Urothelium cell line (cell line): ENCODE measurements at regions not wholly inside any gene's neighbourhood (a gene's known extent, or its start where the extent isn't known, plus 50 kb on each side); places are given as distances from the start of the nearest gene placed in this dataset.

Experiments used
- DNase-seq: peaks from one replicate; pipeline ENCODE4 v3.0.0; 2011; ENCODE audit warnings: low spot score, mixed read lengths
- FAIRE-seq: peaks from 2 replicates; lab custom pipeline; 2011; peaks lifted over from hg19 to GRCh38; lab: Jason Lieb, UNC

DNA sequence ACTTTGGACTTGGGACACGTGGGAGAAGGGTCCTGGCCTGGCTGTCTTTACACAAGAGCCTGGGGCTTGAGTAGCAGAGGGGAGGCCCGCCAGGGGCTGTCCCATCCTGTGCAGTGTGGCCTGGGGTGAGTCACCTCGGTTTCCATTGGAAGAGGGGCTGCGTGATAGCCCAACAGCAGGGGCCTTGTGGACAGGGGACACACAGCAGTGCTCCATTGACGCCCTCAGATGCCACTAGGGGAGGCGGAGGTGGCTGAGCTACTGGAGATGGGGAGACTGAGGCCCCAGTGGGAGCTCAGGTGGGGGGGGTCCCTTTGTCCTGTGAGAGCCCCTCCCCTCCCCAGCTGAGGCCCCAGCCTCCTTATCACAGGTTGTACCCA is 50.0 kb upstream of the RNU6ATAC start:
- no peak for FAIRE-seq

DNA sequence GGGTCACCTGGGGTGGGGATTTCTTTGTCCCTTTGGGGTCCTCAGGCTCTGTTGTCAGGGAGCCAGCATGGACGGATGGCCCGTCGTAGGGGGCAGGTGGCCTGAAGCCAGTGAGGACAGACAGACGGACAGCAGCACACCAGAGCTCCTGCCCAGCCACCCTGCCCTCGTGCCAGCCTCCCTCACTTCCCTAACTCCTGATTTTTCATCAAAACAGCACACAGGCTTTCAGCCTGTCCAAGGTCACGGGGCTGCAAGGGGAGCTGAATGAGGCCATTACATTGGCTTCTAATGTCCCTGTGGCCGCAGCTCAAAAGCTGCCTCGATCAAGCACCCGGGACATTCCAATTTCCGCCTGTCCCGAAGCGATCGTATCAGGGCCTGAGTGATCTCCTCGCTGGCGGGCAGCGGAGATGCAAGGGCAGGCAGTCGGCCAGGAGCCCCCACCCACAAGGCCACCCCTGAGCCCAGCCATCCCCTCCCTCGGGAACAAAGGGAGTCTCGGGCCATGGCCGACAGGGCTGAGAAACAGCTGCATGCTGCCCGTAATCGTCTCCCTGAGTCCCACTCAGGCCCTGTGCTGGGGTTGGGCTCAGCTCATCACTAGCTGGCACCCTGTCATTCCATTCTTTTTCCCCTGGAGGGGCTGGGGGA is 50.5 kb upstream of the RNU6ATAC start:
- no peak for DNase-seq

More for the DNA sequence above, 50.0 kb upstream of the RNU6ATAC start:
- no peak for DNase-seq

DNA sequence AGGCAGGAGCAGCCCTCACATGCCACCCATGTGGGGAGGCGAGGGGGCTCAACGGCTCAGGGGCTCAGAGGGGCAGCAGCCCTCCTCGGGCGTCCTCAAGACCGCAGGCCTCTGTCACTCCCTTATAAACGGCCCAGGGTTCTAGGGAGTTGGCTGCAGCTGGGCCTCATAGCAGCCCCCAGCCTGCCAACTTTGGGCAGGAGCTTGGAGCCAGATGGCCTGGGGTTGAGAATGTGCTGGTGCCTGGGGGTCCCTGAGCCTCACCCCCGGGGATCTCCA is 51.0 kb upstream of the RNU6ATAC start:
- DNase-seq: no peak
- no peak for FAIRE-seq

More for the DNA sequence above, 50.5 kb upstream of the RNU6ATAC start:
- FAIRE-seq: no peak

DNA sequence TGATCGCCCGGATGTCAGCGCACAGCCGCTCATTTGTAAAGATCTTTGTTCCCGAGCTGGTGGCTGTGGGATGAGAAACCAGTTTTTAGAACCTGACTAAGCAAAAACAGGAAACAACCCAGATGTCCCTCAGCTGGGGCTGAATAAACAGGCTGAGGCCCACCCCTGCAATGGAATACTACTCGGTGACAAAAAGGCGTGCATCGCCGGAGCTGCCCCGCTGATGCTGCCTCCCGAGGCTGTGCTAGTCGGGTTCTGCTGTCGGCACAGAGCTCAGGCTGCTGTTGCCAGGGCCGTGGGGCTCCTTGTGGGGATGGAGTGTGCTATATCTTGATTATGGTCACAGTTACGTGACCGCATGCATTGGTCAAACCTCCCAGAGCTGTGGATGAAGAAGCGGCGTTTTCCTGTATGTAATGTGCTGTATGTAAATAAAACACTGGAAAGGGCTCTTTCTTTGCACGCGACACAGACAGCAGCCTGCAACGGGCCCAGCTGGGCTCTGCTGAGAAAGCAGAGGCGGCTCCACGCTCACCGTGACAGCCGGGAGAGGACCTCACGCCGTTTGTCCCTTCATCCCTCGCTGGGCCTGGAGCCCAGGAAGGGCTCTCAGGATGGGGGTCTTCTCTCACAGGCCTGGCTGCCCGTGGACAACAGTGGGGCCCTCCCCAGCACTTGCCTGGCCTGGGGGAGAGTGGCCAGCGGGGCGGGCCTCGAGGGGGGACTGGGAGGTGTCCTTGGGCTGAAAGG is 51.5 kb upstream of the RNU6ATAC start:
- no peak for FAIRE-seq
- DNase-seq: no peak

DNA sequence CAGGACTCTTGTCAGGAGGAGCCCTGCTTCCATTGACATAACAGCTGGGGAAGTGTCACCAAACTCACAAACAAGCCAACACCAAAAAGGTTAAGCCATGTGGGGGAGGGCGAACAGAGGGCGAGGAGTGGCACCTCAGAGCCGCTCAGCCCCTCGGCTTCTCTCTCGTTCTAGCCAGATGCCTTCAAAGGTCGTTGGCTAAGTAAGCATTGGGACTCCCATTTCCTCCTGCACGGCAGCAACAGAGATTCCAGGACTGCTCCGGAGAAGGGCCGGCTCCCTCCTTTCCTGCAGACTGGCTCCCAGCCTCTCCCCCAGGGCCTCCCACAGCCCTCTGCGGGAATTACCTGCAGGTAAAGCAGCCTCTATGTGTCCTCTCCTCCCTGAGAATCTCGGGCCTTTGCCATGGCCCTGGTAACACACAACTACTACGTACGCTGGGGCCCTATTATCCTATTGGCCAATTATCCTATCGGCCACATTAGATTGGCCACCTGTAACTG is 52.1 kb upstream of the RNU6ATAC start:
- DNase-seq (no peak), FAIRE-seq (no peak)

DNA sequence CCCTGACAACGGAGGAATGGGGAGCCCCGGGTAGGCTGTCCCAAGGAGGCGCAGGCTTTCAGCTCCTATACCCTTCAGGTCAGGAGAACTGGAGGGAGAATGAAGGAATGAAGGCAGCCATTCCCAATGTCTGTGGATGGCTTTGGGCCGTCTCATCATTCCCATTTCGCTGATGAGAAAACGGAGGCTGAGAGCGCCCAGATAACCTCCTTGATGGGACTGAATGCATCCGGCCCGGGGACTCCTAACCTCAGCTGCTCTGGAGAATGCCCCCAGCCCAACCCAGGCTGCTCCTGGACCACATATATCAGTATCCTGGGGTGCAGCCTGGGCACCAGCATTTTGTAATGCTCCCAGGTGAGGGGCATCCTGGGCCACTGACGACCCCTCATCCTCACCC is 52.6 kb upstream of the RNU6ATAC start:
- DNase-seq (no peak), FAIRE-seq (no peak)

DNA sequence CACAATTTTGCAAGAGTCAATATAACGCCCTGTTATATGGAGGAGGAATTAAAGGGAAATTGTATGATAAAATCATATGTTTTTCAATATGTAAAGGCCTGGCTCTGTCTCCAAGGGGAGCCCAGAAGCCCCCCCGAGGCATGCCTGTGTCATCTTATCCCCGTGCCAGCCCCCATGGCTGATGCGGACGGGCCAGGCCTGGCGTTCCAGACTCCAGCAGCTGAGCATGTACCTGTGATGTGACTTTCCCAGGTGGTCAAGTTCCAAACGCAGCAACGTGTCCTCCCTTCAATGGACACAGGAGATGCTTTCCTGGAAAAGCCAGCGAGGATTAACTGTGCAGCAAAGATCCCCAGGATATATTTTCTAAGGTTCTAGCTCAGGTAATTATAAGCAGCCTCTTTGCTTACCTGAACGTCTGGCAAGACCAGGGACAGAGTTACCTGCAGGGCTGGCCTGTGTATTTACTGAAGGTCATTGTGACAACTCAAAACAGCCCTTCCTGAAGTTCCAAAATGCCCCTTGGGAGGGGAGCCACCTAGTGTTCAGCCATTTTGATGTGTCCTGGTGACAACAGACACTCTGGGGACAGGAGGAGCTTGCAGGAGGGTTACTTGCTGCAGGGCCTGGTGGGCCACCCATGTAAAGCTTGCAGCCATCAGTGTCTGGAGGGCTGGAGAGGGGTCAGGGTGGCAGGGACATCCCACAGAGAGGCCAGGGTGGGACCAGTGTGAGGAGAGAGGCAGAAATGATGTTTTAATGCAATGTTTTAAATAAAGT is 53.3 kb upstream of the RNU6ATAC start:
- DNase-seq: no peak

DNA sequence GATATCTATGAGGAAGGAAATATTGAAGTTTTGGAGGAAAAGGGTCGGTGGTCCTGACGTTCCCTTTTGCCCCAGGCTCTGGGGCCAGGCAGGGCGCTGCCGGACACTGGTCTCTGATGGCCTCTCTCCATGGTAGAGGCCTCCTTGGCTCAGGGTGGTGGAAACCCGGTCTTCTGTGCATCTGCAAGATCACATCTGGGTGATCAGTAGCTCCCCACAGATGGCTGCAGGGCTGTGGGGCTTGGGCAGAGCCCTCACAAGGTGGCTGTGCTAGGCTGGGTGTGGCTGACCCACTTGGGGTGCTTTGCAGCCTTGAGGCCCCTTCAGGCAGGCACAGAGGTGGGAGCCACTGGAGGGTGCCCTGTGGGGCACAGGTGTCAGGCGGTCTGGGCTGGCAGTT is 53.9 kb upstream of the RNU6ATAC start:
- DNase-seq (no peak), FAIRE-seq (no peak)

More for the DNA sequence above, 53.3 kb upstream of the RNU6ATAC start:
- FAIRE-seq: no peak

DNA sequence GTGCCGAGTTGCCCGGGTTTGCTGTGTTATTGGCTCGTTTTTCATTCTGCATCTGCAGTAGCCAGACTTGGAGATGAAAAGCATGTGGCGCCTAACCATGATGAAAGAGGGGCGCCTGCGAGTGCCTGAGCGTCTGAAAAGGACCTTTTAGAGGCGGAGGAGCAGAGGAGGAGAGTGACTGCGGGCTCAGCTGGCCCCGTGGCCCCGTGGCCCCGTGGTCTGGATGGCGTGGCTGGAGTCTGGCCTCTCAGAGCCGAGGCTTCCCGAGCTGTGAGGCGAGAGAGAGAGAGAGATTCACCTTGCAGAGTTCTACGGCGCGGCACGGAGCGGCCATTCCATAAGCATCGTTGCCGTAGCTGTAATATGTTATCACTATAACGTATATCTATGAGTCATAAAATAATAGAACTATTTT is 55.3 kb upstream of the RNU6ATAC start:
- DNase-seq (no peak), FAIRE-seq (no peak)

DNA sequence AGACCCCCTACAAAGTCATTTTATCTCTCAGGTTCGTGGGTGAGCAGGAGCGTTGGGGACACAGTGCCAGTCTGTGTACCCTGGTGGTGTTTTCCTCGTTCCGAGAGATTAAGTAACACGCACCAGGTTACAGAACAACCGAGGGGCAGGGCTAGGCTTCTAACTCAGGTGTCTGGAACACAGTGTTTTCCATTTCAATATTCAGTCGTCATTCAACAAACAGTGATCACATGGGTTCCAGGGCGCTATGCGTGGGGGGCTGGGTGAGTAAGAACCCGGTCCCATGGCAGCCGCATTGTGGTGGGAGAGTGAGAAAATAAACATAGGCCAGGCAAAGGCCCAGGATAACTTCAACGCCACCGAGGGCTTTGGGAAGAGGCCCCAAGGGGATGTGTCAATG is 55.9 kb upstream of the RNU6ATAC start:
- no peak for FAIRE-seq
- DNase-seq: no peak

DNA sequence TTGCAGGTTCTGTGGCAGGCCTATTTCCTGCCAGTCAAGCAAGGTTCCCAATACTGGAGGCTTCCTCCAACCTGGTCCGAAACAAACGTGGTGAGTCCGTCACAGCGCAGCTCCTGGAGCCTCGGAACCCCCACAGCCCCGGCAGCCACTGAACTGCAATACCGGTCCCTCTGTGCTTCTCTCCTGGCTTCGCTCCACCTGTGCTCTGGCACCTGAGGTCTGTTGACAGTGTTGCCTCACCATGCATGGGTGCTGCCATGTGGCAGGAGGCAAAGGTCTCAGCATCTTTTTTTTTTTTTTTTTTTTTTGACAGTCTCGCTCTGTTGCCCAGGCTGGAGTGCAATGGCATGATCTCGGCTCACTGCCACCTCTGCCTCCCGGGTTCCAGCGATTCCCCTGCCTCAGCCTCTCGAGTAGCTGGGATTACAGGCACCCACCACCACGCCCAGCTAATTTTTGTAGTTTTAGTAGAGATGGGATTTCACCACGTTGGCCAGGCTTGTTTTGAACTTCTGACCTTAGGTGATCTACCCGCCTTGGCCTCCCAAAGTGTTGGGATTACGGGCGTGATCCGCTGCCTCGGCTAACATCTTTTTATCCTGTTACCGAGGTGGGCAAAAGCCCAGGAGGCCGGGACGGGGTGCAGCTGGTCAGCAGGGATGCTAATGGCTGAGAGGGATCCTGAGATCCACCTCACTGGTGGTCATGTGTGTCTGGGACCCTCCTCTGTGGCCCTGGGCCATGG is 57.1 kb upstream of the RNU6ATAC start:
- no peak for FAIRE-seq

DNA sequence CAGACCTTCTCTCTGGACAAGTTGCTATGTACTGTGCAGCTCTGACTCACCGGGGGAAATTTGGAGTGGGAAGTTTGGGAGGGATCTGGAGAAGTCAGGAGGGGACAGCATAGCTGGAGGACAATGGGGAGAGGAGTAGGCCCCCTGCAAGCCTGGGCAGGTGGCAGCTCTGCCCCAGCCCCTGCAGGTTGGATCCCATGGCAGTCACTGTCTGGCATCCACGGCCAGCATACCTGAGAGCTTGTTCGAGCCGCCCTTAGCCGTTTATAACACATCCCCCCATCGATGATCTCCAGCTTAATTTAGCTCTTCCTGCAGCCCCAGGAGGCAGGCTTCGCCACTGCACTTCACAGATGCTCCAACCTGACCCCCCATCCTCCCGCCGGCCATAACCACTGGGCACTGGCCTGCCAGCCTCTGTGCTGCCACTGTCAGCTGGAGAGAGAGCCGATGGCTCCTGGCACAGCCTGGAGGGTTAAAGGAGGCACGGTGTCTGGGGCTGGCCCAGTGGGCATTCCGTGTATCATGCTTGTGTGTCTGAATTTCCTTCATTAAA is 57.7 kb upstream of the RNU6ATAC start:
- DNase-seq (no peak), FAIRE-seq (no peak)

More for the DNA sequence above, 57.1 kb upstream of the RNU6ATAC start:
- DNase-seq: no peak

DNA sequence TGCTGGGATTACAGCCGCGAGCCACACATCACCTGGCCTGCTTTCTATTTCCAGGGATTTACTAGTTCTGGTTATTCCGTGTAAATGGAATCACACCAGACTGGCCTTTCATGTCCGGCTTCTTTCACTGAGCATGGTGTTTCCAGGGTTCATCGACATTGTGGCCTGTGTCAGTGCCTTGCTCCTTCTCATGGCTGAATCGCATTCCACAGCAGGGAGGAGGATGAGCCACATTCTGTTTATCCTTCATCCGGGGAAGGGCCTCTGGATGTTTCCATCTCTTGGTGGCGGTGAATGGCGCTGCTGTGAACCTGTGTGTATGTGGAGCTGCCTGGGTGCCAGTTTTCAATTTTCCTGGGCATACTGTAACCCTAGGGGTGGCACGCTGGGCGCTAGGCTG is 58.7 kb upstream of the RNU6ATAC start:
- no peak for DNase-seq
- no peak for FAIRE-seq

DNA sequence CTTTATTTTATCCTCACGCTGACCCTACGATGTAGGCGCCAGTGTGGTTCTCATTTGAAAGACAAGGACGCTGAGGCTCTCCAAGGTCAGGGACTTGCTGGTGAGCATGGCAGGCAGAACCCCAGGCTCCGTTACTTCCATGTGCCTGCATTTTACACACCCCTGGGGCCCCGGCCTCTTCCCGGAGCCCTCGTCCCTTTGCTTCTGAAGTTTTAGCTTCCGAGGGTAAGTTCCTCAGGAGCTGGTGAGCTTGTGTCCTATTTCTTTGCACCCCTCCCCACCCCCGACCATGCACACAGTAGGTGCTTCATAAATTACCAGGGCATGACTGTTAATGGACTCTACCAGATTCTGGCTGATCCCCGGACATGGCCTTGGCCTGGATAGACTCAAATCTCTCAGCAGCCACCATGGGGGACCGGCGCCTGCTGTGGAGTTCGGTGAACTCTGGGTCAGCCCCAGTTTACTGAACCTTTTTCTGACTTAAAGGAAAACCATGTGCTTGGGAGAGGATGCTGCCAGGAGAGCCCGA is 59.3 kb upstream of the RNU6ATAC start:
- FAIRE-seq (no peak), DNase-seq (no peak)

DNA sequence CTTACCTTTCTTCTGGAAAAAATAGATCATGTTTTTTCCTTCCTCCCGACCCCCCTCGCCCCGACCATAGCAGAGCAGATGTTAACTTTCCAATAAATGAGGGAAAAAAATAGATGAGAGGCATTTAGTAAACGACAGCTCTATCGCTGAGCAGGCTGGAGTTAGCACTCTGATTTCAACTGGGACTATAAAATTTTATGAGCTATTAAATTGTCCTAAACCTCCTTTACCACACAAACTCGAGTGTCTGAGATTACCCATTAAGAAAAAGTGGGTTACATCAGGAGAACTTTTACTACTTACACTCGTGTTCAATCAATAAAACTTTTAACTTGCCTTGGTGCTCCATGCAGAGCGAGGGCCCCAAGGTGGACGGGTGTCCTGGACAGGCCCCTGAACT is 59.8 kb upstream of the RNU6ATAC start:
- FAIRE-seq (no peak), DNase-seq (no peak)

DNA sequence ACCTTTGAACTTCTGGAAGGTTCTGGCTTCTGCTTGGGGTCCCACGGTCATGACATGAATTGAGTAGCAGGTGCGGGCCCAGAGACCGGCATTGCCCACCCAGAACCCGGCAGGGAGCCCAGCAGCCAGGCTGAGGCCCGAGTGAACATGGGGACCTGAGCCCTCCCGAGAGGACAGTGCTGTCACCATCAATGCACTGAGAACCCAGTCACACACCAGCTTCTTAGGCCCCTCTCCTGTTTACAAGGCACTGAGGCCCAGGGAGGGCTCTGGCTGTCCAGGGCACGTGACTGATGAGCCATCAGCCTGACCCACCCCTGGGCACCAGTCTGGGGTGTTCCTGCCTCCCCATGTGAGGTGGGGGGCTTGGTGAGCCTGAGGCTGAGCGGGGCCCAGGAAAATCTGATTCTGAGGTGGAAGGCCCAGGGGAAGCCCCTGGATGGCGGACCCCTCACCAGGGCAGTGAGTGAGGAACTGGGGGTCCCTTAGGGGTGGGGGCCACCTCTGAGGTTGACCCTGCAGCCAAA is 60.3 kb upstream of the RNU6ATAC start:
- DNase-seq (no peak), FAIRE-seq (no peak)

DNA sequence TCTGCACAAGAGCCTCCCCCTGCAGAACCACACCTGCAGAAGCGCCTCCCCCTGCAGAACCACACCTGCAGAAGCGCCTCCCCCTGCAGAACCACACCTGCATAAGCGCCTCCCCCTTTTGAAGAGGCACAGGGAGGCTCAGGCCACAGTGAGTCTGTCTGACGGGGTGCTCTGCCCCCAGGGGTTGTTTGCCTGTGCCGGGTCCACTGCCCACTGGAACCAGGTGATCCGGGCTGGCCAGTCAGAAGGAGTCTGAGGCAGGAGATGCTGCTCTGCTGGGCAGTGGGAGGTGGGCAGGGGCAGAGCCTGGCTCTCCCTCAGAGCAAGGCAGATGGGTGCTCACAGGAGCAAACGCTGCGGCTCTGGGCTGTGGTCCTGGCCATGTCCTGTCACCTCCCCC is 60.8 kb upstream of the RNU6ATAC start:
- DNase-seq (no peak), FAIRE-seq (no peak)

DNA sequence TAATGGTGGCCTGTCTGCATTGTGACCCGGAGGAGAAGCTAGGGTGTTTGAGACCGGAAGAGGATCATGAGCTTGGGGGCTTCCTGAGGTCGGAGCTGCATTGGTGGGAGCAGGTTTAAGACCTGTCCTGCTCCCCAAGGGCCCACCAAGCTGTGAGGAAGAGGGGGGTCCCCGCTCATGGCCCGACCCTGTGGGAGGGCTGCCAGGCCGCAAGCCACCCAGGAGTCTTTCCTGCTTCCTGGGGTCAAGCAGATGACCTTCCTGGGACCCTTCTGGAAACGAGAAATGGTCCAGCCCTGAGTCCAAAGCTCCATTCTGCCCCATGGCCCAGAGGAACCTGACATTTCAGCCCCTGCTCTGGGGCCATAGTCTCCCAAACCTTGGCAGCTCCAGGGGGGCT is 61.5 kb upstream of the RNU6ATAC start:
- FAIRE-seq: no peak
- DNase-seq: no peak

DNA sequence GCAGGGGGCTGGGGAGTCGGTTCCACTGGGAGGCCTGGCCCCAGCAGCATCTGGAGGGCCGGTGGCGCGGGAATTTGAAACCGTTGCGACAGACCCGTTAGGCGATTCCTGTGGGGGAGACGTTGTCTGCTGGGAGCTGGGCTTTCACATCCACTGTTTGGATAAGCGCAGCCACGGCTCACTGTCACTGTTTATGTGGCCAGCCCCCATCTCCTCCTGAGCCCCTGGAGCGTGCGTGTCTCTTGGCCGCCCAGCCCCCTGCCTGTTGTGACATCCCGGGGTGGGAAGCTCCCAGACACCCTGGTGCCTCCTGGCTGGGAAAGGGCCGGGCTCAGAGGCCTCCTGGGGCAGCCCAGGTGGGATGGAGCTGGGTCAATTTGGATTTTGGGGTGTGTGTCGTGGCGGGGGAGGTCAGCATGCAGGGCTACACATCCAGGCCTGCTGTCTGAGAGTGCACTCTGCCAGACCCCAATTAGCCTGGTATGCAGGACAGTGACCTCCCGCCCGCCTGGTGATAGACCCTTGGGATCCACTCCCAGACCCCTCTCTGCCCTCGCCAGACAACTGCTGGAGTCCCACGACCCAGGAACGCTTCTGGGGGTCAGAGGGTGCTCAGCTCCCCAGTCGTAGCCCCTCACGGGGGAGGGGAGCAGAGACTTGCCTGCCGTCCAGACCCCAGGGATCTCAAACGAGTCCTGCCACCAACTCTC is 62.0 kb upstream of the RNU6ATAC start:
- FAIRE-seq (no peak), DNase-seq (no peak)
